Duodenal mucosa (tissue), 2 donors: ENCODE measurements at regions not wholly inside any gene's neighbourhood (a gene's known extent, or its start where the extent isn't known, plus 50 kb on each side); places are given as distances from the start of the nearest gene placed in this dataset.

Experiments
- H3K27ac ChIP-seq: one replicate; pipeline ENCODE4 v1.7.0; 2013; ENCODE audit warnings: low read depth, low read length
- H3K27me3 ChIP-seq, 2 donors: one replicate each; pipeline ENCODE4 v1.7.0; 2013; ENCODE audit warnings: low read length in 2 of 2, control low read depth in 1 of 2; ENCODE audit not compliant: insufficient read depth in 2 of 2, control insufficient read depth in 1 of 2
- H3K36me3 ChIP-seq, 2 donors: one replicate each; pipeline ENCODE4 v1.7.0; 2013; ENCODE audit warnings: low read length in 2 of 2, control low read depth in 1 of 2; ENCODE audit not compliant: insufficient read depth in 2 of 2, control insufficient read depth in 1 of 2
- H3K4me1 ChIP-seq, 2 donors: one replicate each; pipeline ENCODE4 v1.7.0; 2013; ENCODE audit warnings: low read length in 2 of 2, control low read depth in 1 of 2; ENCODE audit not compliant: insufficient read depth in 2 of 2, control insufficient read depth in 1 of 2
- H3K4me3 ChIP-seq, 2 donors: one replicate each; pipeline ENCODE4 v1.7.0; 2013; ENCODE audit warnings: low read length in 2 of 2, low read depth in 1 of 2
- H3K9ac ChIP-seq, 2 donors: one replicate each; pipeline ENCODE4 v1.7.0; 2013; ENCODE audit warnings: low read length in 2 of 2, low read depth in 1 of 2
- H3K9me3 ChIP-seq, 2 donors: one replicate each; pipeline ENCODE4 v1.7.0; 2013; ENCODE audit warnings: low read length in 2 of 2, control low read depth in 1 of 2; ENCODE audit not compliant: control insufficient read depth in 1 of 2

- Histone ChIP-seq H3K9me3 (no peaks in the 10 kb centered on the region), H3K4me3 (no peak overlapping the region), H3K36me3 (no peaks in the 10 kb centered on the region), H3K27me3 (no peaks in the 10 kb centered on the region), H3K9ac (no peak overlapping the region), H3K4me1 (no peaks in the 10 kb centered on the region), H3K27ac (no peak overlapping the region)
These were observed 832.6 kb upstream of the ZEB2 start for GRCh38 chr2:145352484-145352883.

- no peak overlapping the region for H3K9ac ChIP-seq
- H3K4me3 ChIP-seq, result no peak overlapping the region
- H3K36me3 ChIP-seq, result no peaks in the 10 kb centered on the region
- no peaks in the 10 kb centered on the region for H3K4me1 ChIP-seq
- H3K27ac ChIP-seq, result no peak overlapping the region
- no peaks in the 10 kb centered on the region for H3K27me3 ChIP-seq
- H3K9me3 ChIP-seq, result no peaks in the 10 kb centered on the region
These were observed 832.0 kb upstream of the ZEB2 start for GRCh38 chr2:145351864-145352425.

GRCh38 chr2:145350011-145350410 lies 830.1 kb upstream of the ZEB2 start:
- Histone ChIP-seq H3K4me1 (no peaks in the 10 kb centered on the region), H3K9me3 (no peaks in the 10 kb centered on the region), H3K36me3 (no peaks in the 10 kb centered on the region), H3K4me3 (no peak overlapping the region), H3K27ac (no peak overlapping the region), H3K27me3 (no peaks in the 10 kb centered on the region), H3K9ac (no peak overlapping the region)

- Histone ChIP-seq H3K27me3 (no peaks in the 10 kb centered on the region), H3K9me3 (no peaks in the 10 kb centered on the region), H3K27ac (no peak overlapping the region), H3K4me3 (no peak overlapping the region), H3K9ac (no peak overlapping the region), H3K4me1 (no peaks in the 10 kb centered on the region), H3K36me3 (no peaks in the 10 kb centered on the region)
These were observed 824.3 kb upstream of the ZEB2 start for GRCh38 chr2:145344076-145344724.

- Histone ChIP-seq H3K4me3 (no peak overlapping the region), H3K4me1 (no peaks in the 10 kb centered on the region), H3K27me3 (no peaks in the 10 kb centered on the region), H3K27ac (no peak overlapping the region), H3K9me3 (no peaks in the 10 kb centered on the region), H3K9ac (no peak overlapping the region), H3K36me3 (no peaks in the 10 kb centered on the region)
These were observed 823.4 kb upstream of the ZEB2 start for GRCh38 chr2:145343287-145343686.

GRCh38 chr2:145341536-145341935 lies 821.6 kb upstream of the ZEB2 start:
- Histone ChIP-seq H3K36me3 (no peaks in the 10 kb centered on the region), H3K27me3 (no peaks in the 10 kb centered on the region), H3K4me1 (no peaks in the 10 kb centered on the region), H3K9ac (no peak overlapping the region), H3K27ac (no peak overlapping the region), H3K9me3 (no peaks in the 10 kb centered on the region), H3K4me3 (no peak overlapping the region)

GRCh38 chr2:145339646-145340045 lies 819.7 kb upstream of the ZEB2 start:
- Histone ChIP-seq H3K9me3 (no peaks in the 10 kb centered on the region), H3K9ac (no peak overlapping the region), H3K27ac (no peak overlapping the region), H3K4me1 (no peaks in the 10 kb centered on the region), H3K4me3 (no peak overlapping the region), H3K36me3 (no peaks in the 10 kb centered on the region), H3K27me3 (no peaks in the 10 kb centered on the region)

- no peaks in the 10 kb centered on the region for H3K27me3 ChIP-seq
- H3K9me3 ChIP-seq, result no peaks in the 10 kb centered on the region
- H3K4me3 ChIP-seq, result no peak overlapping the region
- H3K36me3 ChIP-seq, result no peaks in the 10 kb centered on the region
- no peaks in the 10 kb centered on the region for H3K4me1 ChIP-seq
- H3K27ac ChIP-seq, result no peak overlapping the region
- no peak overlapping the region for H3K9ac ChIP-seq
These were observed 812.4 kb upstream of the ZEB2 start for GRCh38 chr2:145332210-145332898.

GRCh38 chr2:145329971-145330370 lies 810.1 kb upstream of the ZEB2 start:
- no peak overlapping the region for H3K4me3 ChIP-seq
- H3K27me3 ChIP-seq, result no peaks in the 10 kb centered on the region
- H3K9ac ChIP-seq, result no peak overlapping the region
- H3K36me3 ChIP-seq, result no peaks in the 10 kb centered on the region
- H3K9me3 ChIP-seq, result no peaks in the 10 kb centered on the region
- no peaks in the 10 kb centered on the region for H3K4me1 ChIP-seq
- no peak overlapping the region for H3K27ac ChIP-seq

GRCh38 chr2:145325485-145325884 lies 805.6 kb upstream of the ZEB2 start:
- Histone ChIP-seq H3K27me3 (no peaks in the 10 kb centered on the region), H3K4me1 (no peaks in the 10 kb centered on the region), H3K4me3 (no peak overlapping the region), H3K9ac (no peak overlapping the region), H3K9me3 (no peaks in the 10 kb centered on the region), H3K36me3 (no peaks in the 10 kb centered on the region), H3K27ac (no peak overlapping the region)
